Activated CD4-positive, CD25-positive, alpha-beta regulatory T cell (primary cell): ENCODE measurements at regions not wholly inside any gene's neighbourhood (a gene's known extent, or its start where the extent isn't known, plus 50 kb on each side); places are given as distances from the start of the nearest gene placed in this dataset.
"Not testable (repeated sequence)": the region's sequence is repeated elsewhere in the genome, so short reads cannot be mapped to it uniquely, and the experiment has no call there.

Experiments used
- DNase-seq, 4 experiments: peaks; one replicate each; lab custom pipeline; 2025; lab: John Stamatoyannopoulos, UW

DNA sequence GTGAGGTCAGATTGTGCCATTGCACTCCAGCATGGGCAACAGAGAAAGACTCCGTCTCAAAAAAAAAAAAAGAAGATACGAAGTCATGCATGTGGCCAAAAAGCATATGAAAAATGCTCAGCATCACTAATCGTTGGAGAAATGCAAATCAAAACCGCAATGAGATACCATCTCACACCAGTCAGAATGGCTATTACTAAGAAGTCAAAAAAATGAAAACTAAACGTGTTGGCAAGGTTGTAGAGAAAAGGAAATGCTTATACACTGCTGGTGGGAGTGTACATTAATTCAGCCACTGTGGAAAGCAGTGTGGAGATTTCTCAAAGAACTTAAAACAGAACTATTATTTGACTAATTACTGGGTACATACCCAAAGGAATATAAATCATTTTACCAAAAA is 156.1 kb upstream of the GRM7 start:
- DNase-seq: not testable (repeated sequence)

DNA sequence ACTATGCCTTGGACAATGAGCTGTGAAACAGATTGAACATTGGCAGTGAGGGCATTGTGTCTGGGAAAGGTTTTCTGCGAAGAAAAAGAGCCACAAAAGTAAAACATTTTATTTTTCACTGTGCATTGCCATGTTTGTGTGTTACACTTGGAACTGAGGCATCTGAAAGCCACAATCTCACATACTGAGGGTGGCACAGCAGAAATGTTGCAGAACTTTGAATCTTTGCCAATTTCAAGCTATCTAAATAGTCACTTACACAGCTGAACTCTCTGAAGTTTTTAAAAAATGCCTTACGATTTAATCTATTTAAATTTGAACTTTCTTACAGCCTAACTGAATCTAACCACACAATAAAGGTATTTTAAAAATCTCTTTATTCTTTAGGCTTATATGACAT is 154.1 kb upstream of the GRM7 start:
- no peak for DNase-seq

GRCh38 chr3:6709178-6709577 is 151.7 kb upstream of the GRM7 start:
- DNase-seq: no peak

DNA sequence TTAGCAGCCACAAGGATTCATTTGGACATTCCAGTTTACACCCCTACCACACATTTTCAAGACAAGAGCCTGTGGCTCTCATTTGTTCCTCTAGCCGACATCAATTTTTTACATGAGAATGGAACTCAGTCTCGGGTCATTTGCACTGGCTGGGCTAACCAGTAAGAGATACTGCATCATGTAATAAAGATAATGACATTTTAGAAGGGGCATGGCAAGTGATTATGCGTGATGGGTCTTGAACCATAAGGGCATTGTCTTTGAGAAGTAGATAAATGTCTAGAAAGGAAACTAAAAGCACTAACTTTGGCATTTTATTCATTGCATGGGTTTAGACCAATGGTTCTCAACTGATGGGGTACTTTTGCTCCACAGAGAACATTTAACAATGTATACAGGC is 146.0 kb upstream of the GRM7 start:
- no peak for DNase-seq

DNA sequence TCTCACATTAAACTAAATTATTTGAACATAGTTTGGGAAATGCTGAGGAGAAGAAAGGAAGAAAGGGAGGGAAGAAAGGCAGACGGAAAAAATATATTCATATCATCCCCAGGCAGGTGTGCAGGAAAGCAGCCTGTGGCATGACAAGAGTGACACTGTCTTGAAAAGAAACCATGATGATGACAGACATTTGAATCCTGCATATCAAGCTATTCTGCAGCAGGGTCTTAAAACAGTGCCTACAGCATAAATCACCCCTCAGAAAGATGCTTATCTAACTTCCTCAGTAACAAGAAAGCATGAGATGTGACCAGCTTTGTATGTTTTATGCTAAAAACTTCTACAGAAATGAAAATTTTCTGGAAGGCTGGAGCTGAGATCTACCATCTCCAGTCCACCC is 144.5 kb upstream of the GRM7 start:
- no peak for DNase-seq

GRCh38 chr3:6717026-6717943 is 143.6 kb upstream of the GRM7 start:
- no peak for DNase-seq

DNA sequence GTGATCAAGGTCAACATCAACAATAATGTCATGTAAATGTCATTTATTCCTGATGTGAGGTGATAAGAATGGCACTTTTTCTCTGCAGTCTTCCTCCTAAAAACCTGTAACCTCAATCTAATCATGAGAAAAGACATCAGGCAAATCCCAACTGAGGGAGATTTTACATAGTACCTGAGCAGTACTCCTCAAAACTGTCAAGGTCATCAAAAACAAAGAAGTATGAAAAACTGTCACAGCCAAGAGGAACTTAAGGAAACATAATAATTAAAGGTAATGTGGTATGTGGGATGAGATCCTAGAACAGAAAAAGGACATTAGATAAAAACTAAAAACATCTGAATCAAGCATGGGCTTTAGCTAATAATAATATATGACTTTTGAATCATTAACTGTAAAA is 140.9 kb upstream of the GRM7 start:
- no peak for DNase-seq

- no peak for DNase-seq
Measured at GRCh38 chr3:6721491-6721890, 139.4 kb upstream of the GRM7 start.

- DNase-seq: no peak
Measured at GRCh38 chr3:6723205-6723604, 137.7 kb upstream of the GRM7 start.

DNA sequence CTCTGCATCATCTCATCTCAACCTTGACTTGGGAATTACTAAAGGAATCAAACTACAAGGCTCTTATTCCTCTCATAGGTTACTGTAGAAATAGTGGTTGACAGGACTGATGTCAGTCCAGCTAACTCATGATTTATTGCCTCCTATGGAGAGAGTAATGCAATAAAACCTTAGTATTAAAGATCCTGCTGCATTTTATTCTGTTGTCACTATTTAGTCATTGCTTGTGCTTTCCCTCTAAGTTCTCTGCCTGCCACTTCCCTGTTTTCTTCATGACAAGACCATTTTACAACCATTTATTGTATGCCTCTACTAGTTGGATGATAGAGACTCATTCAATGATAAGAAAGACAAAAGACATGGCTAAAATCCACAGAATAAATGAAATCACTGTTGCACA is 134.1 kb upstream of the GRM7 start:
- no peak for DNase-seq

GRCh38 chr3:6732807-6733206 is 128.1 kb upstream of the GRM7 start:
- no peak for DNase-seq

- no peak for DNase-seq
Measured at GRCh38 chr3:6733699-6734394, 127.1 kb upstream of the GRM7 start.

DNA sequence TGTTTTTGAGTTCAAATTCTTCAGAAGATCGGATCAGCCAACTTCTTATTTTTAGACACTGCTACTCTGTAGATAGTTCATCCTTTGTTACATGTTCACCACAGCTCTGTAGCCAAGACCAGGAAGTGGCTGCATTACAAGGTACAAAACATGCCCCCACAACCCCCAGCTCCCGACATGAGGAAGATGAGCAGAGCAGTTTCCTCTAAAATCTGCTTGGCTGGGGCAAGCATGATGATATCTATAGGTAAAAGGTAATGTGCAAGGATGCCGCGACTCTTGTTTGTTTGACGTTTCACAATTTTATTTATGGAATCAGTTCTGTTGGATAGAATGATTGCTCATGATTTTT is 126.5 kb upstream of the GRM7 start:
- DNase-seq: no peak

GRCh38 chr3:6736836-6737629 is 123.9 kb upstream of the GRM7 start:
- no peak for DNase-seq

GRCh38 chr3:6737630-6738029 is 123.3 kb upstream of the GRM7 start:
- no peak for DNase-seq

DNA sequence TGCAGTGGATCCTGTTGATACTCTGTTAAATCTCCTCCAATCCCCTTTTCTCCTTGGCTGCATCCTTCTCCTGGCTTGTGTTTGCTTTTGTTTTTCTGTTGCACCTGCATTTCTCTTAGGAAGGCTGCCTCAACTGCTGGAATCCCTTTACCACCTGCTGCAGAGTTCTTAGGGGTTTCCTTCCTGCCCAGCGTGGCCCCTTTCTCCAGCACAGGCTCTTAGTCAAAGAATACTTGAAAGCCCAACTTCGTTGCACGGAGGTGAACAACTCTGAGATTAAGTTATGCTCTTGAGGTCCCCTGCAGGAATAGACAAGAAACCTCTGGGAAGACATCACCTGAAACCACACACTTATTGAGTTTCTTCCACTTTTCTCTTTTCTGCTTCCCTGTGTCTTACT is 121.6 kb upstream of the GRM7 start:
- no peak for DNase-seq

- DNase-seq: no peak
Measured at GRCh38 chr3:6743067-6743720, 117.7 kb upstream of the GRM7 start.

DNA sequence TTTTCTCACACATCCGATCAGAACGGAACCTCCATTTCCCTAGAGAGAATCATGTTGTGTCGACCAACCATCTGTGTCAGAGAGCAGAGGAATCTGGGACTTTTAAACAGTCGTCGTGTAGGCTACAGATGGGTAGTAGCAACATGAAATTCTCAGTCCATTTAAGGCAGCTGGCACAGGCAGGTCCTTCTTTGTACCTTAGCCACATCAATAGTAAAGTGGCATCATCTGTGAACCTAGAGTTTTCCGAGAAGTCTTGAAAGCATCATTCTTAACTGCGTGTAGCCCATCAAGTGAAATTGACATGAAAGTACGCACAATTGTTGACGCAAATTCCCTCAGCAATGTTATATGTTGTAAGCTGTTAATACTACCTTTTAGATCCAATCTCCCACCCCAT is 114.5 kb upstream of the GRM7 start:
- DNase-seq: no peak

DNA sequence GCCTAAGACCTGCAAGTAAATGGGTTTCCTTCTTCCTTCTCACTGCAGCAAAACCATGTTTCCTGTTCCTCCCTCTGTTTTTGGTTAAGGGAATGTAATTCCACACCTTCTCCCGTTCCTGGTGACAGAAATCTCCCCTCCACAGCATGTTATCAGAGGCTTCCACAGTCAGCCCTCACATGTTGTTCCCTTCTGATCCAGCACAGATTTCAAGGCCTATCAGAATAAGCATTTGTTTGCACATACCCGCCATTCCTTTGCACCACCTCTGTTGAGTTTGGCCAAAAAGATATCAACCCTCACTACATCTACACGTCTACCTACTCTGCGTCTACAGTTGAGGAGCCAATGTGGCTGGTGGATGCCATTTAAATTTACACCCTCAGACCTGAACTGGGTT is 113.9 kb upstream of the GRM7 start:
- DNase-seq: no peak

- DNase-seq: no peak
Measured at GRCh38 chr3:6750782-6751181, 110.1 kb upstream of the GRM7 start.

DNA sequence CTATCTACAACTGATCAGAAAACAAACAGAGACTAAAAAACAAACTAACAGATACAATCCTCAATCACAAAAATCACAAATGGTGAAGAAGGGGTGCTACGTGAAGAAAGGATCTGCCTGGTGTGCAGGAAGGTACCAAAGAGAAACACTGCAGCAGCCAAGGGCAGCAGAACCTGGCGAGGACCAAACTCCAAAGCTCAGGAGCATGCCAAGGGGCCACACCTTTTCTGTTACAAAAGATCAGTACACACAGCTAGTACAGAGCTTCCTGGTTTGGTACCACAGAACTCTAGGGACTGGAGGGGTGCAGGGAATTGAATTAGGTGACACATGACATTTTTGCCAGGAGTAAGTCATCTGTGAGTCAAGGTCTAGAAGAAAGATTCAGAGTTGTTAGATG is 107.4 kb upstream of the GRM7 start:
- no peak for DNase-seq
